IPS-18c (cell line): ENCODE measurements at regions not wholly inside any gene's neighbourhood (a gene's known extent, or its start where the extent isn't known, plus 50 kb on each side); places are given as distances from the start of the nearest gene placed in this dataset.

Experiments
- H3K4me3 ChIP-seq: 2 replicates; pipeline ENCODE4 v1.7.0; 2013; ENCODE audit warnings: low read depth, mild to moderate bottlenecking, low read length, moderate library complexity; ENCODE audit not compliant: insufficient read depth
- H3K9me3 ChIP-seq: one replicate; pipeline ENCODE4 v1.6.1; 2013; ENCODE audit warnings: mild to moderate bottlenecking, low read length, moderate library complexity; ENCODE audit not compliant: control insufficient read depth, insufficient read depth

GRCh38 chr10:10517866-10518265 is 499.8 kb upstream of the CELF2 start:
- no peak overlapping the region for H3K4me3 ChIP-seq
- H3K9me3 ChIP-seq: no peaks in the 10 kb centered on the region

DNA sequence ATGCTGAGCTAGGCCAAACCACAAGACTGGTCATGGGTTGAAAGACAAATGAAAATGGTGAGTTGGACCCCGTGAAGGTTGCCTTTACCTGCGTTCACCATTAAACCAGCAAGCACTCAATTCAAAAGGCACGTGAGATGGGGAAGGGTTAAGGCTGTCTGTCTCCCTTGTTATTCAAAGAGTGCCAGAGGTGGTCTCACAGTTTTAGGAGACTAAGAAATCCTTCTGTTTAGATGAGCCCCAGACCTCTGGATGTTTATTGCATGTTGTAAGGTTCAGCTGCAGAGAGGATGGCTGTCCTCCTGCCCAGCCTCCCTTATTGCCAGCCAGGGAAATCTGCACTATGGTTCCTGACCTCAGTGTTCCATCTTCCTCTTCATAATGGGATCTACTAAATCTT is 498.0 kb upstream of the CELF2 start:
- no peaks in the 10 kb centered on the region for H3K9me3 ChIP-seq
- H3K4me3 ChIP-seq: no peak overlapping the region

DNA sequence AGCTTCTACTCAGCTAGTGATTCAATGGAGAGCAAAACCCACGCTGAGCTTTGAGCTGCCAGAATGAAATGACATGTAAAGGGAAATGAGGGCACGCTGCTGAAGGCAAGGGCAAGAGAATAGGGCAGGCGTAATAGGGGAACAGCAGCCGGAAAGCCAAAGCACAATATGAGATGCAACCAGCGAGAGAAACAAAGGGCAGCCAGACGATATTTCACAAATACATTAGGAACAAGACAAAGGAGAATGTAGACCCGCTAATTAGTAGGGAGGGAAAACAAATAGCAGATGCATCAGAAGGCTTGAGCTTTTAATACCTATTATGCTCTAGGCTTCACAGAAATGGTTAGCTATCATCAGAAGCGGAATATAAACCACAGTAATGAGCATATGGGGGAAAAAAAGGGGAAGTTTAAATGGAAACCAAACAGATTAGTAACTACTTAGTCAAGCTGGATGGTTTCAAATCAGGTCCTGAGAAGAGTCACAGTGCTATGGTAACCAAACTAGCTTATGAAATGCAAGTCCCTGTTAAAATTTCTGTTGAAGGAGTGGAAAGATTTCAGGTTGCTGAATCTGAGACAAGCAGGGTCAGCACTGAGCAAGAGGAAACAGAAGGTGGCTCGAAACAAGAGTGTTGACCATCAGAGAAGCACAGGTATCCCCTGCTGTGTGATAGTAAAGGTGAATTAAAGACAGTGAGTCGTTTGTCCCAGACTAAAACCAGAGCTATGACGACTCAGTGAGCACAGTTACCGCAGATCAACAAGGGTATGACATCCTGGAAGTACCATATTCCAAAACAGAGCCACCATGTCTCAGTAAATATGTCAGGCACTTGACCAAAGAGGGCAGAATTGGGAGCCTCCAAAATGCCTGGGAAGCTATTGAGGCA is 496.9 kb upstream of the CELF2 start:
- Histone ChIP-seq H3K4me3 (no peak overlapping the region), H3K9me3 (no peaks in the 10 kb centered on the region)

- H3K9me3 ChIP-seq: no peaks in the 10 kb centered on the region
Measured at GRCh38 chr10:10526846-10527245, 490.8 kb upstream of the CELF2 start.

DNA sequence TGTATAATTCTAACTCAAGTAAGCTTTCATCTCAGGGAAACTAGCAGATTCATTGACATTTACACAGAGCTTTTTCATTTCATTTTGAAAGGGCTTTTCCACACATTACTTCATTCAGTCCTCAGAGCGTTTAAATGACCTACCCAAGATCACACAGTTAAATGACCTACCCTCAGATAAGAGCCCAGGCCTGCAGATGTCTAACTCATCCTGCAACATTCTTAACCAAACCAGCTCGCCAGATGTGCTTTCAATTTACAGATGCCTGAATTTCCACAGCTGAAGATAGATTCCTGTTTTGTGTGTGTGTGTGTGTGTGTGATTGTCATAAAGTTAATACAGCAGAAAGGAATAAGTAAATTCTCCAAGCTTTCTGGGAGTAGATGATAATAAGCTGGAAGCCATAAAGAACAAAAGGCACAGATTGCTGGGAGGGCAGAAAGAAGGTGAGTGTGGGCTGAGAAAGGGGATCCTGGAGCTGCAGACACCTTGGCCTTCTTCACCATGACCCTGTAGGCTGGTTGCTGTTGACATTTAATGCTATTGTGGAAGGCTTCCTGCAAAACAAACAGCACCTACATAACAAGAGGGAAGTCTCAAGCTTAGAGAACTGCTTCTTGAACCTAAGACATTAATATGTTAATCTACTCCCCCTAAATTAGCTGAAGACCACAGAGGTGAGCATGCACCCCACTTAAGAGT is 489.7 kb upstream of the CELF2 start:
- H3K4me3 ChIP-seq: no peak overlapping the region
- no peaks in the 10 kb centered on the region for H3K9me3 ChIP-seq

More at GRCh38 chr10:10526846-10527245, 490.8 kb upstream of the CELF2 start:
- H3K4me3 ChIP-seq: no peak overlapping the region

- no peak overlapping the region for H3K4me3 ChIP-seq
- H3K9me3 ChIP-seq: no peaks in the 10 kb centered on the region
Measured at GRCh38 chr10:10528563-10528910, 489.1 kb upstream of the CELF2 start.

DNA sequence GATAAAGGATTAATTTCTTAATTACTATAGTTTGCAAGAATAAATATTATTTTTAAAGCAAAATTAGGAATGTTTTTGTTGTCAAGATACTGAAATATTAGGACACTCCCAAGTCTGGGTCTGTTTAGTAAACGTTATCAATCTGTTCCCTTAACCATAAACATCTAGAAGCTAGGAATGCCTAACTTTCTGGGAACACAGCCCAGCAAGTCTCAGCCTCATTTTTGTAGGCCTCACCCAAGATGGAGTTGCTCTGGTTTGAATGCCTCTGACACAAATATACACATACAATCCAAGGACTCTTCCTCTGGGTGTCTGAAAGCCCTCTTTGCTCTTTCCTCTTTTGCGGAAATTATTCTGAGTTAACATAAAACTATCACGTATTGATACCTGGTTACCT is 487.4 kb upstream of the CELF2 start:
- no peaks in the 10 kb centered on the region for H3K9me3 ChIP-seq
- H3K4me3 ChIP-seq: no peak overlapping the region

DNA sequence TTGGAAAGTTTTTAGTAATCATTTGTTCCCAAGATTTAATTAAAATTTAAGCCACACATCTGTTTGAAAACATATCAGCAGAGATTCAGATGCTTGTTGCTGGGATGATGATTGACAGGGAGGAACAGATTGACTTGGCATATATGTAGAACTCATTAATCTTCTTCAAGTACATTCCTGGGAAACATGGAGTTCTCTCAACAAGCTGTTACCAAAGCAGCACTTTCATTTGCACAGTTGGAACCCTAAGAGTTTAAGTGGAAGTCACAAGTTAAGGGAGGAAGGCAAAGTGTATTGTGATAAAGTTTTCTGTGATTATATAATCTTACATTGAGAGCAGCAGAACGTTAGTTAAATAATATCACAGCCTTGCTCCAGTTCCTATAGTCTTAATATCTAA is 485.4 kb upstream of the CELF2 start:
- H3K4me3 ChIP-seq: no peak overlapping the region

GRCh38 chr10:10532826-10533225 is 484.8 kb upstream of the CELF2 start:
- H3K9me3 ChIP-seq: no peaks in the 10 kb centered on the region

More for the DNA sequence above, 485.4 kb upstream of the CELF2 start:
- no peaks in the 10 kb centered on the region for H3K9me3 ChIP-seq

DNA sequence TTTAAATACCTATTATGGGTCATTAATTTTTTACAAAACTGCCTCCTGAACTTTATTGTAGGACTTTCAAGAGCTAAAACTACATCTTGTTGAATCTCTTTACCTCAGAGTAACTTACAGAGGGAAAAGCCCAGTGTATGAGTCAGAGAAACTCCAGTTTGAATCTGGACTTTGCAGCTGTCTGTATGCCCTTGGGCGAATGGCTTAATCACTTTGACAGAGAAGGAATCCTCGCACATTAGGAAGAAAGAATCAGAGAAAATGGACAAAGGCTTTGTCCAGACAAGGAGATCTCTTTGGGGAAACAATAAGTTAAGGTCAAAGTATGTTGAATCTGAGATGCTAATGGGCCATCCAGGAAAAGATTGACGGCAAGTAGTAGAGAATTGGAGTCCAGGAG is 484.2 kb upstream of the CELF2 start:
- Histone ChIP-seq H3K4me3 (no peak overlapping the region), H3K9me3 (no peaks in the 10 kb centered on the region)

More at GRCh38 chr10:10532826-10533225, 484.8 kb upstream of the CELF2 start:
- no peak overlapping the region for H3K4me3 ChIP-seq

- no peak overlapping the region for H3K4me3 ChIP-seq
Measured at GRCh38 chr10:10538326-10538725, 479.3 kb upstream of the CELF2 start.

GRCh38 chr10:10540398-10540797 is 477.3 kb upstream of the CELF2 start:
- Histone ChIP-seq H3K9me3 (no peaks in the 10 kb centered on the region), H3K4me3 (no peak overlapping the region)

More at GRCh38 chr10:10538326-10538725, 479.3 kb upstream of the CELF2 start:
- no peaks in the 10 kb centered on the region for H3K9me3 ChIP-seq

- Histone ChIP-seq H3K4me3 (no peak overlapping the region), H3K9me3 (no peaks in the 10 kb centered on the region)
Measured at GRCh38 chr10:10542477-10542876, 475.2 kb upstream of the CELF2 start.

DNA sequence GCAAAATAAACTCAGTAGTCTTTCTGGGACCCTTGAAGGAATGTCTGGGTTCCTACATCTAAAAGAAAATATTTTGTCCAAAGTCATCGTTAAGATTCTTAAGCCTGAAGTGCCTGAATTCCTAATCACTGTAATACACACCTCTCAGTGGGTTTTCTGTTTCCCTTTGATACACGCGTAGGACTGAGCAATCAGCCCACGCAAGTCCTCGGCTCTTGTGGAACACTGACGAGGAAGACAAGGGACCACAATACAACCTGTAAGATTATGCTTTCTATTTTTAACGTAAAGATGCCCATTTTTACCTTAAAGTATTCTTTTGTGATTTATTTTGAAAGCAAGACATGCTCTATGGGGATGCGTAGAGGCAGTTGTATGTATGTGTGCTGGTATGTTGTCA is 472.8 kb upstream of the CELF2 start:
- no peaks in the 10 kb centered on the region for H3K9me3 ChIP-seq
- no peak overlapping the region for H3K4me3 ChIP-seq

GRCh38 chr10:10545771-10546170 is 471.9 kb upstream of the CELF2 start:
- Histone ChIP-seq H3K4me3 (no peak overlapping the region), H3K9me3 (no peaks in the 10 kb centered on the region)

GRCh38 chr10:10551596-10552301 is 465.9 kb upstream of the CELF2 start:
- H3K4me3 ChIP-seq: no peak overlapping the region
- H3K9me3 ChIP-seq: no peaks in the 10 kb centered on the region

GRCh38 chr10:10552948-10553347 is 464.7 kb upstream of the CELF2 start:
- no peak overlapping the region for H3K4me3 ChIP-seq

More at GRCh38 chr10:10552948-10553347, 464.7 kb upstream of the CELF2 start:
- H3K9me3 ChIP-seq: no peaks in the 10 kb centered on the region
